ENCODE measurements at regions not wholly inside any gene's neighbourhood (a gene's known extent, or its start where the extent isn't known, plus 50 kb on each side); places are given as distances from the start of the nearest gene placed in this dataset.
A peak's percentile ranks its signal among the peaks of the same experiment; 100 is the strongest.

DNA sequence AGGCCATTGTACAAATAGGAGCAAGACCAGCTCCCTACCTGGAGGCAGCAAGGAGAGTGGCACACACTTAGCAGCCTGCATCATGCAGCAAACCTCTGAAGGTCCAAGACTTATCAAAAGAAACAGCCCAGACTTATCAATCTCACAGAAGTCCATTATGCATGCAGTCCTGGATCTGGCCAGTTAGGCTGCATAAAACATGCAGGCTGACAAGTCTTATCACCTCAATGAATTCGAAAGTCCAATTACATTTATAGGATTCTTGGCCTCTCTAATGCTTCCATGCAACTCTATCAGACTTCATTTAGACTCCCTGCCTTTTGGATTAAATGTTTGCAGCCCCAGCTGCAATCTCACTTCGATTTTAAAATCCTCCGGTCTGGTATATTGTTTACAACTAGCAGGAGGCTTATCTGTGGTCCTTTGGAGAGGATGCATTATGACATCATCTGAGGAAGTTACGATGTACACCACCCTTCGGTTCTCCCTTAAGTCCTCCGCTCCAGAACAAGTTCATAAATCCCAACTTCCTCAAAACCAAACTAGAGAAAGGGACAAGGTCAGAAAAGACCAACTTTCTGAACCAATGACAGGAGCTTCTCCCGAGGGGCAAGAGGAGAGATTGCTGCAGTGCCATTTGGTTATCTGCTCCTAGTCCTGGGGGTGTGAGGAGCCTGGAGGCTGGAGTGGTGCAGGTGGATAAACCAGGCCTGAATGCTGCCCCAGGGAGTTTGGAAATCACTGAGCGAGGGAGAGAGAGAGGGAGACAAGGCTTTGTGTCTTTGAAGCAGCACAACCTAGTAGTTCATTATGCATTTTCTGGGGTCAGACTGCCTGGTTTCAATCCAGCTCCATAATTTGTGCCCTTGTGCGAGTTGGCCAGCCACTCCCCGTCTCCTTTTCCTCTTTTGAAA lies 313.9 kb downstream of the TLE1 start:
- WGBS, 4 donors, result 58 to 69% (median 63%) methylated on average over 8 to 10 of the region's 10 CpGs
- Histone ChIP-seq H3K36me3 (replicated peaks in 1 of 2) (no peaks in the 10 kb centered on the region), H3K9me3 (replicated peaks in 1 of 3) (no peaks in the 10 kb centered on the region), H3K27ac (peak overlapping the region in 1 of 5 donors; percentile 28), H3K4me3 (no peak overlapping the region), H3K27me3 (no peaks in the 10 kb centered on the region), H3K4me1 (replicated peaks in 1 of 2) (peaks cover 0 to 3% of the 10 kb centered on the region in 2 donors)
- intact Hi-C loops (cut with DNase I), result no loop called here
- DNase-seq, result no peak
- TF ChIP-seq, protein P1, sequence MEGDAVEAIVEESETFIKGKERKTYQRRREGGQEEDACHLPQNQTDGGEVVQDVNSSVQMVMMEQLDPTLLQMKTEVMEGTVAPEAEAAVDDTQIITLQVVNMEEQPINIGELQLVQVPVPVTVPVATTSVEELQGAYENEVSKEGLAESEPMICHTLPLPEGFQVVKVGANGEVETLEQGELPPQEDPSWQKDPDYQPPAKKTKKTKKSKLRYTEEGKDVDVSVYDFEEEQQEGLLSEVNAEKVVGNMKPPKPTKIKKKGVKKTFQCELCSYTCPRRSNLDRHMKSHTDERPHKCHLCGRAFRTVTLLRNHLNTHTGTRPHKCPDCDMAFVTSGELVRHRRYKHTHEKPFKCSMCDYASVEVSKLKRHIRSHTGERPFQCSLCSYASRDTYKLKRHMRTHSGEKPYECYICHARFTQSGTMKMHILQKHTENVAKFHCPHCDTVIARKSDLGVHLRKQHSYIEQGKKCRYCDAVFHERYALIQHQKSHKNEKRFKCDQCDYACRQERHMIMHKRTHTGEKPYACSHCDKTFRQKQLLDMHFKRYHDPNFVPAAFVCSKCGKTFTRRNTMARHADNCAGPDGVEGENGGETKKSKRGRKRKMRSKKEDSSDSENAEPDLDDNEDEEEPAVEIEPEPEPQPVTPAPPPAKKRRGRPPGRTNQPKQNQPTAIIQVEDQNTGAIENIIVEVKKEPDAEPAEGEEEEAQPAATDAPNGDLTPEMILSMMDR (IDR thresholded peaks at IDR 0.05), result no peak
- no peak for TF ChIP-seq POLR2A (IDR thresholded peaks at IDR 0.05)

DNA sequence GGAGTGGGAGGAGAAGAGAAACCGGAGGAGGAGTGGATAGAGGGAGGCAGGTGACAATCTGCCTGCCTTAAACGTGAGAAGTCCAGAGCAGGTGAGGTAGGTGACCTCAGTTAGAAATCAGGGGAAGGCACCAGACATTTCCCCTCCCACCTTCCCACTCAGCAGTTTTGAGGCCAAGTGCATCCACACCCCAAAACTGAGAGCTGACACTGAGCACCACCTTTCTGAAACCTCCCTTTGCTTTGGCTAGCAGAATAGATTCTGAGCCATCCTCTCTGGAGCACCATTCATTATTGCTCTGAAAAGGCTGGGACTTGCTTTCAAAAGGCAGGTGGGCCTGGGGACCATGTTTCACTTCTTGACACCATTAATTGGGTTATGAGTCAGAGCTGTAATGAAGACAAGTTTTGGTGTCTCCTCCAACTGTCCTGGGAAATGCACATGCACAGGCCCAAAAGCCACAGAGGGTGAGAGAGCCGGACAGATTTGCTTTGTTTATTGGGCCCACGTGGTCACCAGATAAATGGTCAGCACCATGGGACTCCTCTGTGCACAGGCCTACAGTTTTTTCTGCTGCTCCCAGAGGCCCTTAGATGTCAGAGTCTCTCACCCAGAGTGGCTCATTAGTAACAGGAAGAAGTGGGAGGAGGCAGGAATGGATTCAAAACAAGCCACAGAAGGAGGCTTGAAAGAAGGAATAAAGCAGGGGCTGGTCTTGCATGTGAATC lies 314.7 kb downstream of the TLE1 start:
- H3K27me3 ChIP-seq, result no peaks in the 10 kb centered on the region
- no peak overlapping the region for H3K4me3 ChIP-seq
- no peak overlapping the region for H3K27ac ChIP-seq
- no peaks in the 10 kb centered on the region for H3K36me3 ChIP-seq (replicated peaks in 1 of 2)
- DNase-seq, result no peak
- H3K4me1 ChIP-seq (replicated peaks in 1 of 2), result peaks cover 0 to 3% of the 10 kb centered on the region in 2 donors
- WGBS, 4 donors, result 79 to 86% (median 82%) methylated on average over 4 of the region's 4 CpGs
- TF ChIP-seq, protein P1 (IDR thresholded peaks at IDR 0.05), result no peak
- no peak for TF ChIP-seq POLR2A (IDR thresholded peaks at IDR 0.05)
- intact Hi-C loops (cut with DNase I), result no loop called here
- no peaks in the 10 kb centered on the region for H3K9me3 ChIP-seq (replicated peaks in 1 of 3)

DNA sequence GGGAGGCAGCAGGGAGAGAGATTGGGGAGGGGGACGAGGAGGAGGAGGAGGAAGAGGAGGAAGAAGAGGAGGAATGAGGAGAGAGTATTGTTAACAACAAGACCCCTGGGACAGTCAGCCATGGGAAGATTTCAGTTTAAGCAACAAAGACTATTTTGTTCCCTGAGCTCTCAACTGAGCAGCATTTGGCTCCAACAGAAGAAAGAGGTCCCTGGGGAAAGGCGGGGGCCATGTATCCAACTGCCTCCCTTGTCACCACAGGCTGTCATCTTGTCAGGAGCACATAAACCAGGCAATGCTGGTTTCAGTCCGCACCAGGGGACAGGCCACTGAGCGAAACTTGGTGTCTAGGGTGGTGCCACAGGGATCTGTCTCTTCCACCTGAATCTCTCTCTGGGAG lies 316.1 kb downstream of the TLE1 start:
- no peak overlapping the region for H3K4me3 ChIP-seq
- TF ChIP-seq, protein P1 (IDR thresholded peaks at IDR 0.05), result no peak
- TF ChIP-seq POLR2A (IDR thresholded peaks at IDR 0.05), result no peak
- H3K36me3 ChIP-seq (replicated peaks in 1 of 2), result no peaks in the 10 kb centered on the region
- H3K27ac ChIP-seq, result no peak overlapping the region
- no peaks in the 10 kb centered on the region for H3K27me3 ChIP-seq
- 79 to 86% (median 81%) methylated on average over 4 of the region's 4 CpGs for WGBS, 4 donors
- no peaks in the 10 kb centered on the region for H3K9me3 ChIP-seq (replicated peaks in 1 of 3)
- no peak for DNase-seq
- H3K4me1 ChIP-seq (replicated peaks in 1 of 2), result peaks cover 0 to 3% of the 10 kb centered on the region in 2 donors
- intact Hi-C loops (cut with DNase I), result no loop called here

- Histone ChIP-seq H3K27me3 (no peaks in the 10 kb centered on the region), H3K4me1 (replicated peaks in 1 of 2) (peaks cover 0 to 3% of the 10 kb centered on the region in 2 donors), H3K27ac (no peak overlapping the region), H3K9me3 (replicated peaks in 1 of 3) (no peaks in the 10 kb centered on the region), H3K4me3 (no peak overlapping the region), H3K36me3 (replicated peaks in 1 of 2) (no peaks in the 10 kb centered on the region)
- DNase-seq, result no peak
- intact Hi-C loops (cut with DNase I), result no loop called here
- 81 to 86% (median 83%) methylated on average over 5 to 8 of the region's 8 CpGs for WGBS, 4 donors
- TF ChIP-seq, protein P1 (IDR thresholded peaks at IDR 0.05), result no peak
- TF ChIP-seq POLR2A (IDR thresholded peaks at IDR 0.05), result no peak
These were observed 316.6 kb downstream of the TLE1 start for GRCh38 chr9:81372628-81373191.

All from adrenal gland (tissue), 9 donors.